ENCODE measurements at regions not wholly inside any gene's neighbourhood (a gene's known extent, or its start where the extent isn't known, plus 50 kb on each side); places are given as distances from the start of the nearest gene placed in this dataset.

DNA sequence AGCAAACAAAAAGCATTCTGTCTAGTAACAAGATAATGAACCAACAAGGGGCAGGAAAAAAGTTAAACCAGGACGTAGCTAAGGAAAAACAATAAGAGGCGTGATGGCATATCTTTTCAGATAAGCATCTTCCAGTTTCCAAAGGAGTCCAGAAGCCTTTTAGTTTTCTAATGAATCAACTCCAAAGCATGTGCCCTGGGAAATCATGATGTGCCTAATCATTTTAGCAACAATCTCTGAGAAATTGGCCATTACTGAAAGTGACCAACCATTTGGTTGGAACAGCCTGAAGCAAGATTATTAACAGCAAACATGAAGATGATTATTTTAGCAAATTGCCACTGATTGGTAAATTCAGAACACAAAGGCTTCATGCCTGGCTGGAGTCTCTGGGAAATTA, 440.9 kb upstream of the MAF start:
- no peaks in the 10 kb centered on the region for H3K36me3 Mint-ChIP-seq (ENCODE audit: insufficient read depth, unreplicated experiment)
- POLR2A ChIA-PET = no interaction called here

DNA sequence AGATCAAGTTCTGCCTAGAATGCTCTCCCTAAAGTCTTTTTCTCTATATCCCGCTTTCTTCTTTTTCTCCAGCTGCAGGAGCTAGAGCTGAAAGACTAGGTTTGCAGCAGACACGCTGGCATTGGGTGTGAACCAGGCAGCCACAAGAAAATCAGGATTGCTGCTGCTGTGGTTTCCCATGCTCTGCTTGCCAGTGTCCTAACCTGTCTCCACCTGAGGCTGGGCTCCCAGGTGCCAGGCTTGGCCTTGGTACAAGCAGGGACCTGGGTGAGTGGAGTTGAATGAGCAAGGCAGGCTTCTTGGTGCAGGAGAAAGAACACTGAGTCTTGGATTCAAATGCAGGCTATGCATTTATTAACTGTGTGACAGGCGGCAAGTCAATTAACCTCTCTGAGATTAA, 440.3 kb upstream of the MAF start:
- no peaks in the 10 kb centered on the region for H3K36me3 ChIP-seq (ENCODE audit: control insufficient read depth, insufficient read depth, low read length)
- intact Hi-C loops (cut with micrococcal nuclease; ENCODE audit: unreplicated experiment) = no loop called here
- no peak overlapping the region for H3K4me3 ChIP-seq (ENCODE audit: low read depth, low read length)
- peaks cover 13% of the 10 kb centered on the region for H3K4me1 Mint-ChIP-seq (ENCODE audit: low read depth, unreplicated experiment)
- TF ChIP-seq, protein P1, sequence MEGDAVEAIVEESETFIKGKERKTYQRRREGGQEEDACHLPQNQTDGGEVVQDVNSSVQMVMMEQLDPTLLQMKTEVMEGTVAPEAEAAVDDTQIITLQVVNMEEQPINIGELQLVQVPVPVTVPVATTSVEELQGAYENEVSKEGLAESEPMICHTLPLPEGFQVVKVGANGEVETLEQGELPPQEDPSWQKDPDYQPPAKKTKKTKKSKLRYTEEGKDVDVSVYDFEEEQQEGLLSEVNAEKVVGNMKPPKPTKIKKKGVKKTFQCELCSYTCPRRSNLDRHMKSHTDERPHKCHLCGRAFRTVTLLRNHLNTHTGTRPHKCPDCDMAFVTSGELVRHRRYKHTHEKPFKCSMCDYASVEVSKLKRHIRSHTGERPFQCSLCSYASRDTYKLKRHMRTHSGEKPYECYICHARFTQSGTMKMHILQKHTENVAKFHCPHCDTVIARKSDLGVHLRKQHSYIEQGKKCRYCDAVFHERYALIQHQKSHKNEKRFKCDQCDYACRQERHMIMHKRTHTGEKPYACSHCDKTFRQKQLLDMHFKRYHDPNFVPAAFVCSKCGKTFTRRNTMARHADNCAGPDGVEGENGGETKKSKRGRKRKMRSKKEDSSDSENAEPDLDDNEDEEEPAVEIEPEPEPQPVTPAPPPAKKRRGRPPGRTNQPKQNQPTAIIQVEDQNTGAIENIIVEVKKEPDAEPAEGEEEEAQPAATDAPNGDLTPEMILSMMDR (IDR thresholded peaks at IDR 0.05; ENCODE audit: insufficient read depth in 1 of 2, low read depth in 1 of 2, low read length in 1 of 2, severe bottlenecking in 1 of 2, unreplicated experiment in 1 of 2) = no peak
- POLR2A ChIA-PET = no interaction called here
- no peaks in the 10 kb centered on the region for H3K27me3 Mint-ChIP-seq (ENCODE audit: insufficient read depth, unreplicated experiment)
- DNase-seq = no peak
- CTCF ChIA-PET = no interaction called here
- no TSS peak for BruUV-seq (replicated peaks)
- no peaks in the 10 kb centered on the region for H3K9me3 ChIP-seq
- no peak overlapping the region for H3K27ac Mint-ChIP-seq (ENCODE audit: unreplicated experiment)
- no peak overlapping the region for H3K4me3 Mint-ChIP-seq (ENCODE audit: unreplicated experiment)
- no peaks in the 10 kb centered on the region for H3K36me3 Mint-ChIP-seq (ENCODE audit: insufficient read depth, unreplicated experiment)
- H3K9me3 Mint-ChIP-seq (ENCODE audit: unreplicated experiment) = peaks cover 16% of the 10 kb centered on the region
- H3K27me3 ChIP-seq (replicated peaks; ENCODE audit: control insufficient read depth, insufficient read depth, low read length) = no peaks in the 10 kb centered on the region
- H3K4me1 ChIP-seq = peaks cover 2% of the 10 kb centered on the region; the same call in 1 of the 2 replicates

More for the DNA sequence above, 440.9 kb upstream of the MAF start:
- Mint-ChIP-seq H3K27ac (ENCODE audit: unreplicated experiment) (no peak overlapping the region), H3K9me3 (ENCODE audit: unreplicated experiment) (peaks cover 16% of the 10 kb centered on the region), H3K27me3 (ENCODE audit: insufficient read depth, unreplicated experiment) (no peaks in the 10 kb centered on the region), H3K4me3 (ENCODE audit: unreplicated experiment) (no peak overlapping the region), H3K4me1 (ENCODE audit: low read depth, unreplicated experiment) (peaks cover 13% of the 10 kb centered on the region)
- no TSS peak for BruUV-seq (replicated peaks)
- no peak for DNase-seq
- intact Hi-C loops (cut with micrococcal nuclease; ENCODE audit: unreplicated experiment) = no loop called here
- Histone ChIP-seq H3K4me1 (peaks cover 7% of the 10 kb centered on the region; the same call in 1 of the 2 replicates), H3K27me3 (replicated peaks; ENCODE audit: control insufficient read depth, insufficient read depth, low read length) (no peaks in the 10 kb centered on the region), H3K9me3 (no peaks in the 10 kb centered on the region), H3K36me3 (ENCODE audit: control insufficient read depth, insufficient read depth, low read length) (no peaks in the 10 kb centered on the region), H3K4me3 (ENCODE audit: low read depth, low read length) (no peak overlapping the region)
- CTCF ChIA-PET = no interaction called here
- TF ChIP-seq, protein P1 (IDR thresholded peaks at IDR 0.05; ENCODE audit: insufficient read depth in 1 of 2, low read depth in 1 of 2, low read length in 1 of 2, severe bottlenecking in 1 of 2, unreplicated experiment in 1 of 2) = no peak

DNA sequence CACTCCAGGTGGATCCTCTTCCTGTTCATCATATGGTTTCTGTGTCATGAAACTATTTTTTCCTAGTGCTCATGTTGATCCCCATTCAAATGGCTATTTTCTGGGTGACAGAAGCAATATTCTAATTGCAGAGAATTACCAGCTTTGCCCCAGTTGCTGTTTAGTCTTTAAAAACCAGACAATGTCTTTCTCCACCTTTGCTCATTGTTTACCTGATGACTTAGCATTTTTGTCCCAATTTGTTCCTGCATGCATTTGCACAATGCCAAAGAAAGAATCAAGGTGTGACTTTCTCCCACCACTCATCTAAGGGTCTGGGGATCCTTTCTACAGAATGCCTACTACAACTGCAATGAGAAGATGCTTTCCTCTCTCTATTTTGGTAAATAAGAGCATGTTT, 439.9 kb upstream of the MAF start:
- Histone ChIP-seq H3K9me3 (no peaks in the 10 kb centered on the region), H3K4me3 (ENCODE audit: low read depth, low read length) (no peak overlapping the region), H3K4me1 (no peaks in the 10 kb centered on the region), H3K27me3 (replicated peaks; ENCODE audit: control insufficient read depth, insufficient read depth, low read length) (no peaks in the 10 kb centered on the region), H3K36me3 (ENCODE audit: control insufficient read depth, insufficient read depth, low read length) (no peaks in the 10 kb centered on the region)
- CTCF ChIA-PET = no interaction called here
- Mint-ChIP-seq H3K27me3 (ENCODE audit: insufficient read depth, unreplicated experiment) (no peaks in the 10 kb centered on the region), H3K36me3 (ENCODE audit: insufficient read depth, unreplicated experiment) (no peaks in the 10 kb centered on the region), H3K4me3 (ENCODE audit: unreplicated experiment) (no peak overlapping the region), H3K9me3 (ENCODE audit: unreplicated experiment) (peaks cover 16% of the 10 kb centered on the region), H3K4me1 (ENCODE audit: low read depth, unreplicated experiment) (peaks cover 13% of the 10 kb centered on the region), H3K27ac (ENCODE audit: unreplicated experiment) (no peak overlapping the region)
- POLR2A ChIA-PET = no interaction called here
- TF ChIP-seq, protein P1 (IDR thresholded peaks at IDR 0.05; ENCODE audit: insufficient read depth in 1 of 2, low read depth in 1 of 2, low read length in 1 of 2, severe bottlenecking in 1 of 2, unreplicated experiment in 1 of 2) = no peak
- intact Hi-C loops (cut with micrococcal nuclease; ENCODE audit: unreplicated experiment) = no loop called here
- BruUV-seq (replicated peaks) = no TSS peak
- DNase-seq = no peak

Measured in Caco-2 (cell line).